Stimulated activated CD8-positive, alpha-beta memory T cell treated with anti-CD3 and anti-CD28 coated beads, Interleukin-15, amount 100 ng/mL, for 1 hour (primary cell): ENCODE measurements at regions not wholly inside any gene's neighbourhood (a gene's known extent, or its start where the extent isn't known, plus 50 kb on each side); places are given as distances from the start of the nearest gene placed in this dataset.
"Not testable (repeated sequence)": the region's sequence is repeated elsewhere in the genome, so short reads cannot be mapped to it uniquely, and the experiment has no call there.

Source experiments
- DNase-seq: peaks from one replicate; pipeline ENCODE4 v3.0.0-alpha.2; 2020; ENCODE audit warnings: low read depth

- DNase-seq = no peak
Observed at GRCh38 chr18:1045658-1046057, 141.0 kb downstream of the ADCYAP1 start.

GRCh38 chr18:1047406-1047805 lies 142.7 kb downstream of the ADCYAP1 start:
- no peak for DNase-seq

GRCh38 chr18:1048032-1048431 lies 143.4 kb downstream of the ADCYAP1 start:
- DNase-seq = no peak

GRCh38 chr18:1049173-1049572 lies 144.5 kb downstream of the ADCYAP1 start:
- DNase-seq = no peak

- DNase-seq = no peak
Observed at GRCh38 chr18:1050012-1050657, 145.5 kb downstream of the ADCYAP1 start.

GRCh38 chr18:1052301-1052700 lies 147.6 kb downstream of the ADCYAP1 start:
- no peak for DNase-seq

GRCh38 chr18:1053331-1054315 lies 149.0 kb downstream of the ADCYAP1 start:
- DNase-seq = no peak

- no peak for DNase-seq
Observed at GRCh38 chr18:1056404-1056803, 151.7 kb downstream of the ADCYAP1 start.

GRCh38 chr18:1057367-1057766 lies 152.7 kb downstream of the ADCYAP1 start:
- DNase-seq = no peak

GRCh38 chr18:1062588-1062987 lies 157.9 kb downstream of the ADCYAP1 start:
- no peak for DNase-seq

- DNase-seq = no peak
Observed at GRCh38 chr18:1075322-1075721, 170.7 kb downstream of the ADCYAP1 start.

GRCh38 chr18:1075876-1076275 lies 171.2 kb downstream of the ADCYAP1 start:
- no peak for DNase-seq

- no peak for DNase-seq
Observed at GRCh38 chr18:1078301-1078700, 173.6 kb downstream of the ADCYAP1 start.

GRCh38 chr18:1083675-1084074 lies 179.0 kb downstream of the ADCYAP1 start:
- DNase-seq = not testable (repeated sequence)

GRCh38 chr18:1090758-1091157 lies 186.1 kb downstream of the ADCYAP1 start:
- no peak for DNase-seq

- DNase-seq = no peak
Observed at GRCh38 chr18:1092228-1092627, 187.6 kb downstream of the ADCYAP1 start.

- DNase-seq = no peak
Observed at GRCh38 chr18:1094409-1094808, 189.7 kb downstream of the ADCYAP1 start.

GRCh38 chr18:1097991-1098735 lies 193.5 kb downstream of the ADCYAP1 start:
- not testable (repeated sequence) for DNase-seq

- DNase-seq = no peak
Observed at GRCh38 chr18:1102848-1103247, 198.2 kb downstream of the ADCYAP1 start.

- no peak for DNase-seq
Observed at GRCh38 chr18:1103537-1103936, 198.9 kb downstream of the ADCYAP1 start.

- DNase-seq = no peak
Observed at GRCh38 chr18:1104181-1104881, 199.7 kb downstream of the ADCYAP1 start.

- no peak for DNase-seq
Observed at GRCh38 chr18:1124495-1124894, 219.8 kb downstream of the ADCYAP1 start.
